HEK293T (cell line): ENCODE measurements at regions not wholly inside any gene's neighbourhood (a gene's known extent, or its start where the extent isn't known, plus 50 kb on each side); places are given as distances from the start of the nearest gene placed in this dataset.

Source experiments
- ARNT ChIP-seq: fragments of 450-650 bp; IDR thresholded peaks from 2 replicates; pipeline ENCODE4 v1.6.1; 2017; ENCODE audit warnings: mild to moderate bottlenecking
- BHLHE40 ChIP-seq: fragments of 450-650 bp; IDR thresholded peaks from 2 replicates; pipeline ENCODE4 v1.6.1; 2016; ENCODE audit warnings: mild to moderate bottlenecking, moderate library complexity, borderline replicate concordance
- FOXA1 ChIP-seq: fragments of 450-650 bp; IDR thresholded peaks from 2 replicates; pipeline ENCODE4 v1.6.1; 2016; ENCODE audit warnings: mild to moderate bottlenecking
- FOXK2 ChIP-seq: fragments of 450-650 bp; IDR thresholded peaks from 2 replicates; pipeline ENCODE4 v1.6.1; 2016; ENCODE audit warnings: mild to moderate bottlenecking
- NFRKB ChIP-seq: fragments of 450-650 bp; IDR thresholded peaks from 2 replicates; pipeline ENCODE4 v1.6.1; 2016; ENCODE audit warnings: mild to moderate bottlenecking, moderate library complexity
- SP1 ChIP-seq: fragments of 450-650 bp; IDR thresholded peaks from 2 replicates; pipeline ENCODE4 v1.6.1; 2017
- SUZ12 ChIP-seq: fragments of 450-650 bp; IDR thresholded peaks from 2 replicates; pipeline ENCODE4 v1.6.1; 2016; ENCODE audit warnings: mild to moderate bottlenecking
- TARDBP ChIP-seq: fragments of 450-650 bp; IDR thresholded peaks from 2 replicates; pipeline ENCODE4 v1.6.1; 2016
- ZNF384 ChIP-seq: fragments of 450-650 bp; IDR thresholded peaks from 2 replicates; pipeline ENCODE4 v1.6.1; 2016

DNA sequence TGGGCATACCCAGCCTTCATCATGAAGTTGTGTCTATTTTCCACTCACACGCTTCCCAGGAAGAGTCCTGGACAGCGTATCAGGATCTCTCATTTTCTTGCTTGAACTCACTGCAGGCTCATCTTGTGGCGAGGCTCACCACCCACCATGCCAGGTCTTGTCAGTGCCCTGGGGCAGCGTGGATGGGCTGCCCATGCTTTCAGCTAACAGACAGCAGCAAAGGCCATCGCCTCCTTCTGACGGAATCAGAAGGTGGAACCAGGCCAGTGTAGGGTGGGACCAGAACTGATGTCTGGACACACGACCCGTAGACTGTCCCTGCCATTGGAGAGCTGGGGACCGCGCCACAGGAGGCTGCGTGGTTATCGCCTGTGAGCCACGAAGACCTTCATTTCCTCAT lies 169.4 kb downstream of the FOXL1 start:
- TF ChIP-seq TARDBP = no peak
- no peak for TF ChIP-seq FOXA1
- TF ChIP-seq SUZ12 = no peak
- no peak for TF ChIP-seq FOXK2
- no peak for TF ChIP-seq ARNT
- TF ChIP-seq NFRKB = no peak
- TF ChIP-seq BHLHE40 = no peak
- TF ChIP-seq ZNF384 = no peak
- TF ChIP-seq SP1 = no peak
